Frontal cortex (tissue), 3 donors: ENCODE measurements at regions not wholly inside any gene's neighbourhood (a gene's known extent, or its start where the extent isn't known, plus 50 kb on each side); places are given as distances from the start of the nearest gene placed in this dataset.

Experiments
- DNase-seq, 2 donors: peaks; one replicate each; pipeline ENCODE4 v3.0.0; 2012; ENCODE audit warnings: low spot score in 2 of 2
- FAIRE-seq: peaks from 2 replicates; lab custom pipeline; 2012; peaks lifted over from hg19 to GRCh38; lab: Jason Lieb, UNC
- donor health status: control.
- donor health status: control.
- donor health status: control.

DNA sequence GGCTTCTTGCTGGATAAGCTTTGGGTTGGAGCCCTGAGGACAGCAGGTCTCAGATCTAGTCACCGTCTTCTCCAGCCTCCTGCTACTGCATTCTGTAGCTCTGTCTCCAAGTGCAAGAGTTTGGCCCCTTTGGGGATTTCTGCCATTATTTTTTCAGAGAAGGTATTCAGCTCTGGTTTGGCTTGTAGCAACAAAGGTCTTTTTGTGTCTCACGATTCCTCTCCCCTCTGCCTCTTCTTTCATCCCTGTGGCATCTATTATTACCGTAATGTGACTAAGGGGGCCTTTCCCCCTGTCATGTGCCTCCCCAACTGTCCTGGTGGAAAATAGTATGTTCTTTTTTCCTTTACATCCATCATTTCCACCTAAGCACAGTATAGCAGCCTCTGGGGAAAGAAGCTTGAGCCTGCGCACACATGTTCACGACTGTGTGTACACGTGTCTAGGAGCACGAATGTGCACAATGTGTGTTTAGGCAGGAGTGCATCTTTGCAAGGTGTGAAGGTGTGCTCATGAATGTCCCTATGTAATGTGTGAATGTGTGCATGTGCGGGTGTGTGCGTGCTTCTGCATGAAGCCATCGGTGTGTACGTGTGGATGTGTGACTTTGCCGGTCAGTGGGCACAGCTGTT, 273.9 kb downstream of the ZNF536 start:
- FAIRE-seq (no peak), DNase-seq (no peak)

DNA sequence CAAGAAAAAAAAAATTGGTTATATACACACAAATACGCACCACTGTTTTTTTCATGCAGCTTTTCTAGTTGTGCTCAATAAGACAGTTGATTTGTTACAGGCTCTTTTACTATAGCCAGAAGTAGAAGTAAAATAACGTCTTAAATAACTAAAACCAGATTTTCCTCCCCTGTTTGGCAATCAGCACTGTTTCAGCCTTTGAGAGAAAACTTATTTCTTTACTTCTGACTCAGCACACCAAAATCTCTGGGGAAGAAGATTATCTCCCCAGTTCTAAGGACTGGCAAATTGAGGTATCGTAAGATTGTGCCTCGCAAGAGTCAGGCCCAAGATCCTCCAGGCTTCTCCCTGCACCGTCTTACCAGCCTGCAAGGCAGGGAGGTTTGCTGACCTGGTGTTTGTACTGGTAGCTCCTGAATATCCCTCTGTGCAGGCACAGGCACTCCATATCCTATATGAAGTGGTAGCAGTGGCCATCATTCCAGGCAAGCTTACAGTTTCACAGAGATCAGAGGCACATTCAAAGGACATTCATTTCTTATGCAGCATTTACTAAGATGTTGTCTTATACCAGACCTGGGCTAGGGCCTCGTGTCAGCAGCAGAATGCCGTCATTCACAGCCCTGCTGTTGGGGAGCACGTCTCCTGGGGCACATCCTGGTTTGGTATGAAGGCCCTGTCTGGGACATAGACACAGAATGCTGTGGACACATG, 268.2 kb downstream of the ZNF536 start:
- FAIRE-seq, result no peak
- DNase-seq, result no peak

DNA sequence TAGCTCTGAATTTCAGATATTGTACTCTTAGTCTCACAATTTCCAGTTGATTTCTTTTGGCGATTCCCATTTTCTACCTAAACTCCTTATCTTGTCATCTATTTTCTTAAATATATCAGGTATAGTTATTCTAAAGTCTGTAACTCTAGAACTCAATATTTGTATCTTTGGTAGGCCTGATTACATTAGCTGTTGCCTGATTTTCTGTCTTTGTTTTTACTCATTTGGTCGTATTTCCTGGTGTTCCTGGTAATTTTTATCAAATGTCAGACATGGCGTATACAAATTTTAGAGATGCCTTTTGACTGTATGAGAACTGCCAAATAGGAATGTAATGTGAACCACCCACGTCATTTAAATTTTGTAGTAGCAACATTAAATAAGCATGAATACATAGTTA, 266.7 kb downstream of the ZNF536 start:
- DNase-seq, result no peak
- no peak for FAIRE-seq

DNA sequence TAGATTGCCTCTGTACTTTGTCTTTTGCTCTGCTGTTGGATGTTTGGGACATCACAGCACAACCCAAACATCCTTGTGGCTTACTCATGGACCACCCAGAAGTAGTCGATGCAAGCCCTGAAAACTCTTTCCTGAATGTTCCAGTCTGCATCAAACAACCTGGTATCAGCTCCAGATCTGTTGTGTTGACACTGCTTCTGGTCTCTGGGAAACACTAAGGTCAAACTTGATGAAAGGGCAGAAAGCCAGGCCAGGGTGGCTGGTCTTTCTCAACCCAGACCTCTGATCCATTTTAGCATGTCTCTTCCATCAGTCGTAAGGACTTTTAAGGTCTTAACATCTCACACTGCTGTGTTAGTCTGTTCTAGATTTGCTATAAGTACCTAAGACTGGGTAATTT, 265.7 kb downstream of the ZNF536 start:
- FAIRE-seq, result no peak
- DNase-seq, result no peak

DNA sequence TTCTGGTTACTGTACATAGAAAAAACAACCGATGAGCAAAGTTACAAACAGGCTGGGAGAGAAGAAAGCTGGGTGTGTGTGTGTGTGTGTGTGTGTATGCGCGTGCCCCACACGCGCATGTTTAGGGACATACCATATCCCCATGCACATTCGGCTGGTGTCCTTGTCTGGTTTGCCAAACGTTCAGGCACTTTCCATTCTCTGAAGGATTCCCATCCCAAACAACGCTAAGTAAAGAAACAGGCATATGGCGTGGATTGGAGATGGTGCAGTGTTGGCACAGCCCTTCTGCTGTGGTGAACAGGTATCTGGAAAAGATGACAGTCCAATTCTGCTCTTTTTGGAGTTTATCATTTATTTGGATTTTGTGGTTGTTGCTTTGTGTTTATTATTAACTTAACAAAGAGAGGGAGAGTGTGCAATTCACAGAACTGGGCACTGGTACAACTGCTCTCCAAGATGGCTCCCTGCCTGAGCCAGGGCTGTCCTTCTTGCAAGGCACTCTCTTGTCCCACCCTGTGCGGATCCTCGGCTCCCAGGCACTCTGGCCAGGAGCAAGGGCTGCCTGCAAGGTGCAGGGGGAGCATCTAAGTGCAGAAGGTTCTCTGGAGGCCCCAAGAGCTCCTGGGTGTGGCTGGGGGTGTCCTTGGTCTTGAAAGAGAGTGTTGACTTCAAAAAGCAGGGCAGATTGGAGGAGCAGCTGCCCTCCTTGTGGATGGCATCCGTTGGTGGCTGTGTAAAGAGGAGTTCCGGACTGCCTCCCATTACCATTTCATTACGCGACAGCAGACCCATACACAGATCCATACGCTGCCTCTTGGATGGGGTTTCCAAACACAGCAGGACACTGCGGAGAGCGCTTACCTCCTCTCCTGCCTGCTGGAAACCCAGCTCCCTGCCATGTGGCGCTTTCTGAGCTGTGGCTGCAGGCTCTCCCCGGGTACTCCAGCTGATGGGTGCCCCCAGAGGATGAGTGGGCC, 263.1 kb downstream of the ZNF536 start:
- DNase-seq, result no peak
- FAIRE-seq, result no peak

DNA sequence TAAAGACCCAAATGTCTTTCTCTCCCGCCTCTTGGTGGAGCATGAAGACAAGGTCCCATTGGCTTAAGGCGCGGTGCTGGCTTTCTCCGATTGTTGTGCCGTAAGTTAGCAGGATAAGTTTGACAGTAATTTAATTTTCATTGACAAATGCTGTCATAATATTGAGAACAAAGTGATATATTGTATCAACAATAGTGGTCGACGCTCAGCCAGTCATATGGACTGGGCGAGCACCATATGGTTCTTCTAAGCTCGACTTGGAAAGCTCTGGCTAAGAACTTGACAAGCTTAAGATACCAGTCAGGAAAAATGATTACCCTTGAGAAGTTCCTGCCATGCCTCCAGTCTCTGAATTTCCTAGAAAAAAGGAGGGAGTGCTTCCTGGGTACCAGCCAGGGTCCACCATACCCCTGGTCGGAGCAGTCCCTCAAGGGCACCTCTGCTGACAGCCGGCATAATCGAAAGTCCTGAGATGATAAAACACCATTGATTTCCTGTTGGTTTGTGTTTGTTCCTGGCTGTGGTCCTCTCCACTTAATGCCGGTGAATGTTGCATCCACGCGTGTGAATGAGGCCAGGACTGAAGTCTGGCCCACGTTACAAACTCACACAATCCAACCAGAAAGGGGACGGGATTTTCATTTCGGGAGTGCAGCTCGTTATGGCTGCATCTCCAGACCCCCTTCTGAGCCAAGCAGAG, 262.1 kb downstream of the ZNF536 start:
- DNase-seq, result no peak
- FAIRE-seq, result no peak

DNA sequence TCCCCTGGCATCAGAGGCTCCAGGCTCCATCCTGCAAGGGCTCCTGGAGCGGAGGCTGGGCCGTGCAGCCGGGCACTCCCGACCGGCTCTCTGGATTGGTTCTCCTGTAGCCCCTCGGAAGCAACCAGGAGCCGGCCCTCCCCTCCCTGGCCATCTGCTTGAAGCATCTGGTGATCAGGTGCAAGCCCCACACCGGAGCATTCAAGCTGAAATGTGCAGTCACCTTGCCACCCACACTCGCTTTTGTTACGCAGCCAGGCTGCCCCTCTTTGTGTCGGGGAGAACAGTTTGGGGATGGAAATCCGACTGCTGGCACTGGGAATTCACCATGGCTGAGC, 258.8 kb downstream of the ZNF536 start:
- no peak for FAIRE-seq
- DNase-seq, result no peak

DNA sequence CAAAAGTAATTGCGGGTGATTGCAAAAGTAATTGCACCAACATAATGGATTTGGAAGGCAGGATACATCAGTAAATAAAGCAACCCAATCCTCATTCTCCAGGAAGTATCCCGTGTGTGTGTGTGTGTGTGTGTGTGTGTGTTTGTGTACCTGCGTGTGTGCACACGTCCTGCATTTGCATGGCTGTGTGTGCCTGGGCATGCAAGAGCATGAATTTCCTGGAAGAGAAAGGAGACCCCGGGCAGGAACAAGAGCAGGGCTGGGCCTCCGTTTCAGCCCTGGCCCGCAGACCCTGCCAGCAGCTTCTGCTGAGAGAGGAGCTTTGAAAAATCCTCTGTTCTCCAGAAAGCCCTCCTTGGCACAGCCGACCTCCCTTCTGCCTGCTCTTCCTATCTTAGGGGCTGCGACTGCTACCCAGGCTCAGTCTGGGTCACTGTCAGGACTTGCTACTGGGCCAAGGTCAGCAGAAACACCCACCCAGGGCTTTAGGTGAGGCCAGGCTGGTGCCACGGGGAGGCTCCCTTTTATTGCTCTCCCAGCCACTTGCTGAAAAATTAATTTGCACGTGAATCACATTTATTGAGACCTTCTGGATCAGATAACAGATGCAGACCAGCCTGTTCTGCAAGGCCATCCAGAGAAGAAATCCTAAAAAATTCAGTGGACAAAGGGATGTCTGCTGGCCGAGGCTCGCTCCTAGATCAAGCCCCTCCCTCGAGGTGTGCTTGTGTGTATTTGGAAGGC, 258.3 kb downstream of the ZNF536 start:
- FAIRE-seq, result no peak
- no peak for DNase-seq

DNA sequence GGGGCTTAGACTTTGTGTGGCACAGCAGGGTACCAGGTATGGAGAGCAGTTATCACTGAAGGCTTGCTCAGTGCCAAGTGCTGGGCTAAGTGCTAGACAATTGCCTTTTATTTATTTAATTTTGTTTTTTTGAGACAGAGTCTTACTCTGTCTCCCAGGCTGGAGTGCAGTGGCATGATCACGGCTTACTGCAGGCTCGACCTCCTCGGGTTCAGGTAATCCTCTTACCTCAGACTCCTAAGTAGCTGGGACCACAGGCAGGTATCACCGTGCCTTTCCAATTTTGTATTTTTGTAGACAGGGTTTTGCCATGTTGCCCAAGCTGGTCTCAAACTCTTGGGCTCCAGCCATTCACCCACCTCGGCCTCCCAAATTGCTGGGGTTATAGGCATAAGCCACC, 256.9 kb downstream of the ZNF536 start:
- FAIRE-seq (no peak), DNase-seq (no peak)

DNA sequence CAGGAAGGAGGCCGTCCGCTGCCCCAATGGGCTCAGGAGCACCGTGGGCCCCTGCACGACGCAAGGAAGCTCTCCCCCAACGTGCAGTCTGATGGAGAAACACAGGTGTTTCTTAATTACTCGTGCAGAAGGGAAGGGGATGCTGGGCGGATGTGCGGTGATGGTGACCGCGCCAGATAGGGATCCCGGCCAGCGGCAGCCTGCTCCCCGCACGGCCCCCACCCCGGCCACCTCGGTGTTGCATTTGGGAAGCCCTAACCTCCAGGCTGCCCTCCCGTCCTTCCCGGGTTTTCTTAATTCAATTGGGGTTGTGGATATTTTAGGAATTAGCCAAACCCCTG, 254.4 kb downstream of the ZNF536 start:
- DNase-seq (no peak), FAIRE-seq (no peak)

DNA sequence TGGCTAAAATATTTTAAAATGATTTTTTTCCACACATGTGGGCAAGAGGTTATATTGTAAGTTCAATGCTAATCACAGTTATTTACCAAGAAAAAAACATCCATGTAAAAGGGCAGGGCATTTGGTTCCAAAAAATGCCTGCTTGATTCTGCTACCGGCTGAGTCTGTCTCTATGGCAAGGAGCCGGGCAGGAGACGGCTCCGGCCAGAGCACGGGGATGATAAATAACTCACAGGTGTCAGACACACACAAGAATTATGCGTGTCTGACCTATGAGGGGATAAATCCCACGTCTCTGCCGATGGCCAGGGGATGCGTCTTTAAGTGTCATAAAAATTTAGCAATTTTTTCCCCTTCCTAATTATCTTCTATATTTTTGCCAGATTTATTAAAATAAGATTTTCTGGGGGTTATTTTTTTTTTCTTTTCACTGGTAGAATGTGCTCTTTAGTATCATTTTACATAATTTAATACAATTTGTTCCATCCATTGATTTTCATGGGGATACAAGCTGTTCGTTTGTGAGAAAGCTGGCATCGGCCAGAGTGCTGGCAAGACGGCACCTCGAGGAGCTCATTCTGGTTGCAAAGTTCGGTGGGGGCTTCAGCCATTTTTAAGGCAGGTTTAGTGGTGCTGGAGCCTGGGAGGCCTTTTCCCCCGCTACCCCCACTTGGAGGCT, 253.9 kb downstream of the ZNF536 start:
- FAIRE-seq (no peak), DNase-seq (no peak)

DNA sequence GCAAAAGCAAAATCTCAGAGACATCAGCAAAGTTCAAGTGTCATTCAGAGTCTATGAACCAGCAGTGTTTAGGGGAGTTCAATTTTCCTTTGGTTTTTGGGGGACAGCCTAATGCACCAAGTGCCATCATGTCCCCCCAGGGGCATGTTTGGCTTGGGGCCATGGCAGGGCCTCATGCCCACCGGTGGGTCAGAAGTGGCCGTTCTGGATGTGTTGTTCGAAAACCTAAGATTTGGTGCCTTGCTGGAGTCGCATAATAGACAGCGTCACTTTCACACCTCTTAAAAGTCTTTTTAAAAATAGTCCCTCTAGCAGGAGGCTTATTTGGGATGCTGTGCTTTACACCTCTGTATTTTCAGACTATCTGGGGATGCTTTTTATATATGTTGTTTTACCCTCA, 250.1 kb downstream of the ZNF536 start:
- FAIRE-seq, result no peak
- DNase-seq, result no peak

DNA sequence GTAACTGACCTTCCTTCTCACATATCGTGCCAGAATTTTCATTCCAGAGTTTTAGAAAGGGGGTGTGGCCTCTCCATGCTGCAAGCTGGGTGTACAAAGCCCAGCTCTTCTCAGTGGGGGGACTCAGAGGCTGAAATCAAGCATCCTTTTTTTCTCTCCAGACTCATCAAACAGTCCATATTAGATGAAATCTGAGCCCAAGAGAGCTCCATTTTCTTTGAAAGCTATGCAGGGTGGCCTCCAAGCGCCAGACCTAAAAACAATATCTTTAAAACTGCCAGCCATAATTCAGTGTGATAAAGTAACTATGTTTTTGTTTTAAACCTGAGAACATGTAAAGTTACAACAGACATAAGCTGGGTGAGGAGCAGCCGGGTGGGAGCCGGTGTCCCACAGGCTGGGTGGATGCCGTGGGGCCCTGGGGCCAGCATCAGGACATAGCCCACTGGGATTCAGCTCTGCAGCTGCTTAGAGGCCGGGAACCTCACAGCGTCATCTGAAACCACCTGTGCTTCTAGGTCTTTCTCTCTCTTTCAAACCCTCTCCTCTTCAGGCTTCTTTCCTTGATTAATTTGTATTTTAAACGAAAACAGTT, 249.2 kb downstream of the ZNF536 start:
- no peak for DNase-seq
- no peak for FAIRE-seq

DNA sequence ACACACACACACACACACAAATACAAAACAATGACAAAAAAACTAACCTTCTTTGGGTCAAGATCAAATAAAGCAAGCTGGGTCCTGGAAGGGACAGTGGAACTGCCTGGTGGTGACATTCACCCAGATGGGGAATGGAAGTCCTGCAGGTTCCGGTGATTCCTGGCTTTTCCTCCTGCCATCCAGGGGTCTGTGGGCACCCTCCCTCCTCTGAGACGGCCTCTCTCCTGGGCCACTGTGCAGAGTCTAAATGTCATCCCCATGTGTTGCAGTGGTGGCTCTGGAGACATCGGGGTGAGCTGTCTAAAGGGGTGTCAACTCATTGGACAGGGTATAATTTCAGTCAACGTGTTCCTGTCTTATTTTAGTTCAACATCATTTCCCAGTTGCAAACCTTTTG, 248.2 kb downstream of the ZNF536 start:
- FAIRE-seq (no peak), DNase-seq (no peak)

DNA sequence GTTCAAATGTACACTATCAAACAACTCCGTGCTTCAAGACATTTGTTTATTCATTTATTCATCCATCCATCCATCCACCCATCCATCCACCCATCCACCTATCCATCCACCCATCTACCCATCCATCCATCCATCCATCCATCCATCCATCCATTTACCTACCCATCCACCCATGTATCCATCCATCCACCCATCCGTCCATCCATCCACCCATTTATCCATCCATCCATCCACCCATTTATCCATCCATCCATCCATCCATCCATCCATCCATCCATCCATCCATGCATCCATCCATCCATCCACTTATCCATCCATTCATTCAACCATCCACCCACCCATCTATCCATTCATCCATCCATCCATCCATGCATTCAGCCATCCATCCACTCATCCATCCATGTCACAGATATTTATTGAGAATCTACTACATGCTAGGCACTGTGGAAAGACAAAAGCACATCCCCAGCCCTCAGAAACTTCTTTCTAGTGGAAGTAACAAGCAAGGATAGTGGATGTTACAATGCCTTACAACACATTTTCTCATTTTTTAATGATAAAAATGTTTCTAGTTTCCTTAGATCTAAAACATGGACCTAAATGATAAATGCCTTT, 237.6 kb downstream of the ZNF536 start:
- FAIRE-seq (no peak), DNase-seq (no peak)

DNA sequence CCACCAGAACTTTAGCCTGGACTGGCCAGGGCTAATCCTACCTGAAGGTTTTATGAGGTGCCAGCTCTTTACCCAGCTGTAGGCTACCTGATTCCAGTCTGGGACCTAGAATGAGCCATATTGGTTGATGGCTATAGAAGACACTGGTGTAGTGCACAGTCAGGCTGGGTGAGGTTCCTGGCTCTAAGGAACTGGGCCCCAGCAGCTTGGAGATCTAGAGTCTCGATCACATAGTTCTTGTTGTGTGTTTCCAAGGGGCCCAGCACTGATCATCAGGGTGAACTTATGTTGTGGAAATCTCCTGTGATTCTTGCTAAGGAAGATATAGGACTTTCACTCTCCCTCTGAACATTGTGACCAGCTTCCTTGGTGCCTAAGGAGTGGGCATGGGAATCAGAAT, 236.3 kb downstream of the ZNF536 start:
- DNase-seq (no peak), FAIRE-seq (no peak)
